RWPE1 (cell line): ENCODE measurements at regions not wholly inside any gene's neighbourhood (a gene's known extent, or its start where the extent isn't known, plus 50 kb on each side); places are given as distances from the start of the nearest gene placed in this dataset.

ENCODE experiments used
- CTCF ChIA-PET: fragments of 350-600 bp; sonication (Branson Sonifier 250); formaldehyde crosslinking; extraction: SDS; loops from one replicate; lab custom pipeline; 2021; lab: Yijun Ruan, JAX
- POLR2A ChIA-PET: fragments of 400-600 bp; formaldehyde crosslinking; extraction: SDS; loops from one replicate; lab custom pipeline; 2020; ENCODE audit warnings: antibody characterized with exemption; ENCODE audit not compliant: low non-redundant PET; lab: Yijun Ruan, JAX
- DNase-seq: peaks from one replicate; pipeline ENCODE4 v3.0.0; 2012; ENCODE audit warnings: low spot score
- H3K27ac ChIP-seq: fragments of 450-650 bp; 2 replicates; pipeline ENCODE4 v1.5.1; 2017
- CTCF ChIP-seq: fragments of 450-650 bp; conservative IDR thresholded peaks from 2 replicates; pipeline ENCODE4 v1.5.1; 2017; ENCODE audit warnings: low read depth, mild to moderate bottlenecking

GRCh38 chr2:144210076-144210475 lies 309.8 kb downstream of the ZEB2 start:
- no peak overlapping the region for H3K27ac ChIP-seq
- POLR2A ChIA-PET = no interaction called here
- CTCF ChIA-PET = no interaction called here
- TF ChIP-seq CTCF = no peak
- DNase-seq = no peak

GRCh38 chr2:144208924-144209323 lies 311.0 kb downstream of the ZEB2 start:
- TF ChIP-seq CTCF = no peak
- no peak overlapping the region for H3K27ac ChIP-seq
- no peak for DNase-seq
- CTCF ChIA-PET = no interaction called here
- POLR2A ChIA-PET = no interaction called here

- no peak for TF ChIP-seq CTCF
- CTCF ChIA-PET = no interaction called here
- DNase-seq = no peak
- H3K27ac ChIP-seq = no peak overlapping the region
- POLR2A ChIA-PET = no interaction called here
Observed at GRCh38 chr2:144206019-144206418, 313.9 kb downstream of the ZEB2 start.

GRCh38 chr2:144201868-144202468 lies 318.0 kb downstream of the ZEB2 start:
- DNase-seq = no peak
- TF ChIP-seq CTCF = no peak
- H3K27ac ChIP-seq = no peak overlapping the region
- CTCF ChIA-PET = interaction anchor here (0.6 kb wide), 2 partner anchors 50 to 81 kb away, joined by 3 read pairs; no protein-coding TSS in a partner anchor
- POLR2A ChIA-PET = no interaction called here

- DNase-seq = no peak
- H3K27ac ChIP-seq = no peak overlapping the region
- TF ChIP-seq CTCF = no peak
- ChIA-PET POLR2A (no interaction called here), CTCF (interaction anchor here (0.6 kb wide), 1 partner anchor 82 kb away, joined by 3 read pairs; no protein-coding TSS in a partner anchor)
Observed at GRCh38 chr2:144201126-144201525, 318.8 kb downstream of the ZEB2 start.

GRCh38 chr2:144198116-144198515 lies 321.8 kb downstream of the ZEB2 start:
- no peak for TF ChIP-seq CTCF
- ChIA-PET CTCF (no interaction called here), POLR2A (no interaction called here)
- peak; percentile 8 for DNase-seq
- H3K27ac ChIP-seq = no peak overlapping the region
